A673 (cell line): ENCODE measurements at regions not wholly inside any gene's neighbourhood (a gene's known extent, or its start where the extent isn't known, plus 50 kb on each side); places are given as distances from the start of the nearest gene placed in this dataset.
A peak's percentile ranks its signal among the peaks of the same experiment; 100 is the strongest.

Experiments
- BruUV-seq: library from RNA; stranded (reverse); fragments of 400-500 nt; replicated peaks from 2 replicates; lab custom pipeline; 2021; lab: Mats Ljungman, UMichigan
- CTCF ChIA-PET: fragments of 300-600 bp; sonication (Branson Sonifier 250); formaldehyde crosslinking; loops from one replicate; lab custom pipeline; 2022; ENCODE audit warnings: antibody characterized with exemption; lab: Charles Lee
- POLR2A ChIA-PET: fragments of 300-600 bp; sonication (Branson Sonifier 250); formaldehyde crosslinking; loops from one replicate; lab custom pipeline; 2022; ENCODE audit warnings: antibody characterized with exemption; ENCODE audit not compliant: low non-redundant PET; lab: Charles Lee
- DNase-seq: peaks from one replicate; pipeline ENCODE4 v3.0.0-alpha.2; 2015; ENCODE audit warnings: low spot score
- H3K27ac ChIP-seq: fragments of 200-600 bp; sonication (generic); 2 replicates; pipeline ENCODE4 v1.5.1; 2016; ENCODE audit warnings: mixed run types, low read depth, mild to moderate bottlenecking, mixed read lengths, antibody characterized with exemption, low read length; ENCODE audit not compliant: poor library complexity, severe bottlenecking
- H3K27me3 ChIP-seq: fragments of 200-600 bp; sonication (generic); replicated peaks from 2 replicates; pipeline ENCODE4 v1.6.1; 2017; ENCODE audit warnings: mixed run types, low read depth, mild to moderate bottlenecking, mixed read lengths, antibody characterized with exemption, low read length; ENCODE audit not compliant: insufficient read depth, poor library complexity
- H3K36me3 ChIP-seq: fragments of 200-600 bp; sonication (generic); 2 replicates; pipeline ENCODE4 v1.6.1; 2016; ENCODE audit warnings: mixed run types, mild to moderate bottlenecking, mixed read lengths, antibody characterized with exemption, low read length; ENCODE audit not compliant: insufficient read depth, poor library complexity, severe bottlenecking
- H3K4me1 ChIP-seq: fragments of 200-600 bp; sonication (generic); 2 replicates; pipeline ENCODE4 v1.6.1; 2017; ENCODE audit warnings: mixed run types, mild to moderate bottlenecking, mixed read lengths, antibody characterized with exemption, low read length; ENCODE audit not compliant: insufficient read depth, poor library complexity, severe bottlenecking
- H3K4me3 ChIP-seq: fragments of 200-600 bp; sonication (generic); 2 replicates; pipeline ENCODE4 v1.5.1; 2016; ENCODE audit warnings: low read depth, mixed run types, mild to moderate bottlenecking, mixed read lengths, low read length; ENCODE audit not compliant: poor library complexity, severe bottlenecking
- H3K9me3 ChIP-seq: fragments of 200-600 bp; sonication (generic); 2 replicates; pipeline ENCODE4 v1.6.1; 2016; ENCODE audit warnings: mixed run types, low read depth, mild to moderate bottlenecking, mixed read lengths, antibody characterized with exemption, low read length; ENCODE audit not compliant: poor library complexity, severe bottlenecking
- CTCF ChIP-seq: fragments of 300-800, 200-600 bp; sonication (generic); conservative IDR thresholded peaks from 2 replicates; pipeline ENCODE4 v1.5.1; 2017; ENCODE audit warnings: low read depth, mild to moderate bottlenecking, antibody characterized with exemption, low read length, moderate library complexity, mixed read lengths
- EZH2 ChIP-seq: fragments of 200-600 bp; sonication (generic); IDR thresholded peaks from 2 replicates; pipeline ENCODE4 v1.6.1; 2017; ENCODE audit warnings: borderline replicate concordance, low read depth, mild to moderate bottlenecking, mixed read lengths, antibody characterized with exemption, low read length; ENCODE audit not compliant: poor library complexity, severe bottlenecking
- intact Hi-C: fragments of 100-400 bp; cut with micrococcal nuclease; formaldehyde crosslinking; loops from one replicate; pipeline ENCODE4 v1.10.0; 2022; ENCODE audit not compliant: unreplicated experiment

GRCh38 chr3:90091549-90091948, 984.1 kb downstream of the EPHA3 start:
- ChIA-PET CTCF (interaction anchor here (0.6 to 1.4 kb wide), 5 partner anchors 12 to 1886 kb away, joined by 3 to 8 read pairs (median 3); no protein-coding TSS in a partner anchor), POLR2A (no interaction called here)
- TF ChIP-seq EZH2 (no peak), CTCF (peak; percentile 71)
- Histone ChIP-seq H3K4me1 (peaks cover 21% of the 10 kb centered on the region), H3K4me3 (no peak overlapping the region), H3K27me3 (no peaks in the 10 kb centered on the region), H3K27ac (no peak overlapping the region), H3K36me3 (no peaks in the 10 kb centered on the region), H3K9me3 (no peaks in the 10 kb centered on the region)
- intact Hi-C loops: loop anchor here (1.0 to 5.0 kb wide), 5 partner anchors 91 to 1888 kb away; no protein-coding TSS in a partner anchor
- DNase-seq: peak; percentile 89
- BruUV-seq: no TSS peak

- Histone ChIP-seq H3K27me3 (no peaks in the 10 kb centered on the region), H3K4me3 (no peak overlapping the region), H3K36me3 (no peaks in the 10 kb centered on the region), H3K9me3 (no peaks in the 10 kb centered on the region), H3K4me1 (peaks cover 21% of the 10 kb centered on the region), H3K27ac (no peak overlapping the region)
- DNase-seq: peak; percentile 61
- intact Hi-C loops: loop anchor here (5.0 kb wide), 3 partner anchors 89 to 991 kb away; no protein-coding TSS in a partner anchor
- TF ChIP-seq EZH2: no peak
- TF ChIP-seq CTCF: peak; percentile 77
- no TSS peak for BruUV-seq
- POLR2A ChIA-PET: no interaction called here
- CTCF ChIA-PET: no interaction called here
Measured at GRCh38 chr3:90092994-90093393, 985.6 kb downstream of the EPHA3 start.

- POLR2A ChIA-PET: no interaction called here
- Histone ChIP-seq H3K4me1 (peaks cover 20% of the 10 kb centered on the region), H3K27me3 (no peaks in the 10 kb centered on the region), H3K27ac (no peak overlapping the region), H3K4me3 (no peak overlapping the region), H3K9me3 (no peaks in the 10 kb centered on the region), H3K36me3 (no peaks in the 10 kb centered on the region)
- intact Hi-C loops: no loop called here
- DNase-seq: no peak
- no TSS peak for BruUV-seq
- TF ChIP-seq CTCF (no peak), EZH2 (no peak)
- CTCF ChIA-PET: no interaction called here
Measured at GRCh38 chr3:90095811-90096210, 988.4 kb downstream of the EPHA3 start.
